ENCODE measurements at regions not wholly inside any gene's neighbourhood (a gene's known extent, or its start where the extent isn't known, plus 50 kb on each side); places are given as distances from the start of the nearest gene placed in this dataset.

- ATAC-seq (no peak), DNase-seq (no peak)
- intact Hi-C loops (cut with DNase I, micrococcal nuclease), result no loop called here
- Histone ChIP-seq H3K4me3 (no peak overlapping the region), H3K36me3 (ENCODE audit: low read depth) (no peaks in the 10 kb centered on the region), H3K9me3 (no peaks in the 10 kb centered on the region), H3K4me1 (ENCODE audit: low read depth) (no peaks in the 10 kb centered on the region)
- no peak for TF ChIP-seq CTCF (IDR thresholded peaks at IDR 0.05)
Measured at GRCh38 chr7:85583131-85583953, 396.5 kb upstream of the SEMA3D start.

- intact Hi-C loops (cut with DNase I, micrococcal nuclease), result no loop called here
- Histone ChIP-seq H3K4me1 (ENCODE audit: low read depth) (no peaks in the 10 kb centered on the region), H3K36me3 (ENCODE audit: low read depth) (no peaks in the 10 kb centered on the region)
Measured at GRCh38 chr7:85573844-85574243, 387.0 kb upstream of the SEMA3D start.

GRCh38 chr7:85573346-85573745, 386.5 kb upstream of the SEMA3D start:
- H3K9me3 ChIP-seq, result no peaks in the 10 kb centered on the region
- H3K4me1 ChIP-seq (ENCODE audit: low read depth), result no peaks in the 10 kb centered on the region
- no peak overlapping the region for H3K4me3 ChIP-seq
- ATAC-seq (no peak), DNase-seq (no peak)
- intact Hi-C loops (cut with DNase I, micrococcal nuclease), result no loop called here
- H3K36me3 ChIP-seq (ENCODE audit: low read depth), result no peaks in the 10 kb centered on the region
- TF ChIP-seq CTCF (IDR thresholded peaks at IDR 0.05), result no peak

More at GRCh38 chr7:85573844-85574243, 387.0 kb upstream of the SEMA3D start:
- TF ChIP-seq CTCF (IDR thresholded peaks at IDR 0.05), result no peak
- Histone ChIP-seq H3K4me3 (no peak overlapping the region), H3K9me3 (no peaks in the 10 kb centered on the region)
- ATAC-seq (no peak), DNase-seq (no peak)

GRCh38 chr7:85570898-85571297, 384.0 kb upstream of the SEMA3D start:
- Histone ChIP-seq H3K4me3 (no peak overlapping the region), H3K36me3 (ENCODE audit: low read depth) (no peaks in the 10 kb centered on the region), H3K9me3 (no peaks in the 10 kb centered on the region), H3K4me1 (ENCODE audit: low read depth) (no peaks in the 10 kb centered on the region)
- ATAC-seq (no peak), DNase-seq (no peak)
- intact Hi-C loops (cut with DNase I, micrococcal nuclease), result no loop called here
- TF ChIP-seq CTCF (IDR thresholded peaks at IDR 0.05), result no peak

- DNase-seq, result no peak
- Histone ChIP-seq H3K36me3 (ENCODE audit: low read depth) (no peaks in the 10 kb centered on the region), H3K4me3 (no peak overlapping the region), H3K4me1 (ENCODE audit: low read depth) (no peaks in the 10 kb centered on the region), H3K9me3 (no peaks in the 10 kb centered on the region)
- intact Hi-C loops (cut with DNase I, micrococcal nuclease), result no loop called here
- no peak for TF ChIP-seq CTCF (IDR thresholded peaks at IDR 0.05)
- ATAC-seq, result no peak
Measured at GRCh38 chr7:85567983-85568382, 381.1 kb upstream of the SEMA3D start.
